GM23248 (cell line): ENCODE measurements at regions not wholly inside any gene's neighbourhood (a gene's known extent, or its start where the extent isn't known, plus 50 kb on each side); places are given as distances from the start of the nearest gene placed in this dataset.

Experiments used
- DNase-seq: peaks from one replicate; pipeline ENCODE4 v3.0.0-alpha.2; 2015
- H2AFZ ChIP-seq: fragments of 200-600 bp; sonication (generic); 2 replicates; pipeline ENCODE4 v1.6.1; 2016; ENCODE audit warnings: antibody characterized with exemption
- H3F3A ChIP-seq: fragments of 200-600 bp; sonication (generic); 2 replicates; pipeline ENCODE4 v1.6.1; 2016; ENCODE audit warnings: mild to moderate bottlenecking, antibody characterized with exemption, mixed run types; ENCODE audit not compliant: insufficient read depth
- H3K27ac ChIP-seq: fragments of 200-600 bp; sonication (generic); 2 replicates; pipeline ENCODE4 v1.5.1; 2016; ENCODE audit warnings: mild to moderate bottlenecking
- H3K27me3 ChIP-seq: fragments of 200-600 bp; sonication (generic); replicated peaks from 2 replicates; pipeline ENCODE4 v1.6.1; 2016; ENCODE audit warnings: mild to moderate bottlenecking; ENCODE audit not compliant: insufficient read depth
- H3K36me3 ChIP-seq: fragments of 200-600 bp; sonication (generic); 2 replicates; pipeline ENCODE4 v1.6.1; 2016; ENCODE audit warnings: low read depth, mild to moderate bottlenecking
- H3K4me1 ChIP-seq: fragments of 200-600 bp; sonication (generic); 2 replicates; pipeline ENCODE4 v1.6.1; 2016; ENCODE audit warnings: mild to moderate bottlenecking; ENCODE audit not compliant: insufficient read depth
- H3K4me2 ChIP-seq: fragments of 200-600 bp; sonication (generic); one replicate; pipeline ENCODE4 v1.6.1; 2016; ENCODE audit warnings: mild to moderate bottlenecking; ENCODE audit not compliant: unreplicated experiment
- H3K4me3 ChIP-seq: fragments of 200-600 bp; sonication (generic); 2 replicates; pipeline ENCODE4 v1.5.1; 2016; ENCODE audit warnings: mild to moderate bottlenecking
- H3K79me2 ChIP-seq: fragments of 200-600 bp; sonication (generic); 2 replicates; pipeline ENCODE4 v1.6.1; 2016; ENCODE audit warnings: mild to moderate bottlenecking; ENCODE audit not compliant: insufficient read depth
- H3K9ac ChIP-seq: fragments of 200-600 bp; sonication (generic); 2 replicates; pipeline ENCODE4 v1.6.1; 2016; ENCODE audit warnings: mild to moderate bottlenecking
- H3K9me2 ChIP-seq: fragments of 200-600 bp; sonication (generic); 2 replicates; pipeline ENCODE4 v1.6.1; 2016; ENCODE audit warnings: mixed run types, mild to moderate bottlenecking, moderate library complexity; ENCODE audit not compliant: insufficient read depth
- H3K9me3 ChIP-seq: fragments of 200-600 bp; sonication (generic); one replicate; pipeline ENCODE4 v1.6.1; 2017; ENCODE audit warnings: low read depth
- H4K20me1 ChIP-seq: fragments of 200-600 bp; sonication (generic); 2 replicates; pipeline ENCODE4 v1.6.0; 2016; ENCODE audit not compliant: insufficient read depth
- EZH2 ChIP-seq: fragments of 200-600 bp; sonication (generic); IDR thresholded peaks from 2 replicates; pipeline ENCODE4 v1.6.1; 2018; ENCODE audit warnings: antibody characterized with exemption, mild to moderate bottlenecking; ENCODE audit not compliant: insufficient read depth, poor library complexity, severe bottlenecking
- EZH2phosphoT487 ChIP-seq: fragments of 200-600 bp; sonication (generic); IDR thresholded peaks from 2 replicates; pipeline ENCODE4 v1.6.1; 2018; ENCODE audit warnings: antibody characterized with exemption, moderate library complexity, mild to moderate bottlenecking, low read depth; ENCODE audit not compliant: insufficient read depth
- WGBS, 2 experiments: methylation state at CpG; one replicate each; pipeline ENCODE4 v1.1.6; 2015 to 2017; ENCODE audit warnings: low lambda C conversion rate in 2 of 2, low coverage in 1 of 2; ENCODE audit errors: missing lambda C conversion rate in 2 of 2; 5-methylcytosine and 5-hydroxymethylcytosine counted together
- in situ Hi-C: fragments of 300-500 bp; cut with MboI; formaldehyde crosslinking; loops from 2 replicates; pipeline ENCODE4 v1.15.0; 2020

DNA sequence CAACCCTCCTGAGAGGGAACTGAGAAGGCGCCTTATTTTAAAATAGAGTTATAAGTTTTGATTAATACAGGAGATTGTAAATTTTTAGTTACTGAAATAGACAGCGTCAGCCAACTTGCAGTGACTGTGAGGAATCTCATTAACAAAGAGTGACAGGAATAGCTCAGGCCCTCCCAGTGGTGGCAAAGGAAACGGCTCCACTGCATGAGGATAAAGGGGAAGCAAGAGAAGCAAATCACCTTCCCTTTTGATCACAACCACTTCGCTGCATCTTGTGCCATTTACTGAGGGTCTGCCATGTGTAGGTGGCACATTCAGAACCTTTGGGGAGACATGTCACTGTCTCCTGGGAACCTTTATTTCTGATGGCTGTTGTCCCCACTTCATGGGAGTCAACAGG lies 612.4 kb upstream of the RAB6C start:
- H3K9me3 ChIP-seq = no peaks in the 10 kb centered on the region
- 4 to 21% methylated on average over 4 of the region's 4 CpGs for WGBS, 2 experiments

DNA sequence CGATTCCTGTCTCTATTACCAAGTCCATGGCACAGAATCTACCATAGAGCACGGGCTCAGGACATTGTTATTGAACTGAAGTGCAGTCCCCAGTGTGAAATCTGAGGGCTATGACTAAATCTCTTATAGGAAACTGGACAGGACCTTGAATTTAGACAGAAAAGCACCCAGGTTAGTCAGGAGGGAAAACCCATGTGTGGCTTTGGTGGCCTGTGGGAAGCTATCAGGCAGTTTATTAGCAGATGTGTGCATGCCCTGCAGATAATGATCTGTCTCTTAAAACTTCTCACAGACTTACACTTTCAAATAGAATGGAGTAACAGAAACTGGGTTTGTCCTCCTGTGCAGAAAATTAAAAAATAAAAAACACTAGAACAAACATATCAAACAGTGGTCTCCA lies 610.0 kb upstream of the RAB6C start:
- no peaks in the 10 kb centered on the region for H3K79me2 ChIP-seq
- H3K36me3 ChIP-seq = no peaks in the 10 kb centered on the region
- no peaks in the 10 kb centered on the region for H3K27me3 ChIP-seq
- 11 to 25% methylated on average over 2 of the region's 2 CpGs for WGBS, 2 experiments
- H3F3A ChIP-seq = no peaks in the 10 kb centered on the region
- no peaks in the 10 kb centered on the region for H3K4me1 ChIP-seq
- TF ChIP-seq EZH2 (no peak), EZH2phosphoT487 (no peak)
- in situ Hi-C loops = no loop called here
- H3K27ac ChIP-seq = no peak overlapping the region
- H3K9me3 ChIP-seq = no peaks in the 10 kb centered on the region
- no peak overlapping the region for H3K4me2 ChIP-seq
- no peak for DNase-seq
- no peak overlapping the region for H3K4me3 ChIP-seq
- H2AFZ ChIP-seq = no peak overlapping the region
- no peaks in the 10 kb centered on the region for H3K9me2 ChIP-seq
- no peaks in the 10 kb centered on the region for H4K20me1 ChIP-seq
- no peak overlapping the region for H3K9ac ChIP-seq

More for the DNA sequence above, 612.4 kb upstream of the RAB6C start:
- H3K4me1 ChIP-seq = no peaks in the 10 kb centered on the region
- H3K9me2 ChIP-seq = no peaks in the 10 kb centered on the region
- H3K27me3 ChIP-seq = no peaks in the 10 kb centered on the region
- no peak overlapping the region for H2AFZ ChIP-seq
- no peaks in the 10 kb centered on the region for H3K79me2 ChIP-seq
- in situ Hi-C loops = no loop called here
- H3K4me3 ChIP-seq = no peak overlapping the region
- H3F3A ChIP-seq = no peaks in the 10 kb centered on the region
- H3K27ac ChIP-seq = no peak overlapping the region
- H3K9ac ChIP-seq = no peak overlapping the region
- no peak for TF ChIP-seq EZH2
- TF ChIP-seq EZH2phosphoT487 = no peak
- no peaks in the 10 kb centered on the region for H4K20me1 ChIP-seq
- H3K4me2 ChIP-seq = no peak overlapping the region
- H3K36me3 ChIP-seq = no peaks in the 10 kb centered on the region
- DNase-seq = no peak

- in situ Hi-C loops = no loop called here
- Histone ChIP-seq H3K9me2 (no peaks in the 10 kb centered on the region), H3K4me2 (no peak overlapping the region), H3K27me3 (no peaks in the 10 kb centered on the region), H4K20me1 (no peaks in the 10 kb centered on the region), H3F3A (no peaks in the 10 kb centered on the region), H3K9ac (no peak overlapping the region), H2AFZ (no peak overlapping the region), H3K9me3 (no peaks in the 10 kb centered on the region), H3K4me1 (no peaks in the 10 kb centered on the region), H3K4me3 (no peak overlapping the region), H3K79me2 (no peaks in the 10 kb centered on the region), H3K36me3 (no peaks in the 10 kb centered on the region), H3K27ac (no peak overlapping the region)
- TF ChIP-seq EZH2phosphoT487 = no peak
- TF ChIP-seq EZH2 = no peak
- DNase-seq = no peak
- WGBS, 2 experiments = 35 to 40% methylated on average over 7 of the region's 7 CpGs
These were observed 605.0 kb upstream of the RAB6C start for GRCh38 chr2:129374452-129374851.

DNA sequence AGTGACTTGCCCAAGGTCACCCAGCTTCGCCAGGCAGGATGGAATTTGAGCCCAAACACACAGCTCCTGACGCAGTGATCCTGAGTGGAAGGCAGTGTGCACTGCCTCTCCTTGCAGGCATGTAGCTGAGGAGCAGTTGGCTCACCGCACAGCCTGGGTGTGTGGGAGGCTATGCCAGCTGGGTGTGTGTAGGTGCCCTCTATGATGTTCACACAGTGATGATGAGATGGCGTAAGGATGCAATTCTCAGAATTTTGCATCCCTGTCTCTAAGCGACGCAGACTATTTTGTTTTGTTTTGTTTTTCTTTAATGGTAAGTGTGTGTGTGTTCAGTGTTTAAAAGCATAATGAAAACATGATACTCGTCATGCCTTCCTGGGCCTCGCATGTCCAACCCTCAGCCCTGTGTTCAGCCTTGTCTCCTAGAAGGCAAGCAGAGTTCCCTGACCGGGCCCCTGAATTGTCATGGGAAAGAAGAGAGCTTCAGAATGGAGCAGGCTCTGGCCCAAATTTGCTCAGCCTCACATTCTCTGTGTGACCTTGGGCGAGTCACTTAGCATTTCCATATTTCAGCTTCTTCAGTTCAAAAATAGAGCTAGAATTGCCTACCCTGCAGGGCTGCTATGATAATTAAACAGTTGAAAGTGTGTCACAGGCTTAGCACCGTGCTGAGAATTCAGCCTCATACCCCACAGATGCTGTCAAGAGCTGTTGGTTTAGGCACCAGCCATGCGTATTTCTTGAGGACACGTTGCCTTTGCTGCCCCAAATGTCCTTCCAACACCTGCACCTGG lies 603.6 kb upstream of the RAB6C start:
- Histone ChIP-seq H3F3A (no peaks in the 10 kb centered on the region), H2AFZ (no peak overlapping the region), H3K4me2 (no peak overlapping the region), H4K20me1 (no peaks in the 10 kb centered on the region), H3K9me3 (no peaks in the 10 kb centered on the region), H3K4me1 (no peaks in the 10 kb centered on the region), H3K4me3 (no peak overlapping the region), H3K9me2 (no peaks in the 10 kb centered on the region), H3K27ac (no peak overlapping the region), H3K79me2 (no peaks in the 10 kb centered on the region), H3K27me3 (no peaks in the 10 kb centered on the region), H3K36me3 (no peaks in the 10 kb centered on the region), H3K9ac (no peak overlapping the region)
- in situ Hi-C loops = no loop called here
- TF ChIP-seq EZH2 (no peak), EZH2phosphoT487 (no peak)
- DNase-seq = no peak
- 33 to 35% methylated on average over 13 of the region's 13 CpGs for WGBS, 2 experiments
